NOMO-1 (cell line): ENCODE measurements at regions not wholly inside any gene's neighbourhood (a gene's known extent, or its start where the extent isn't known, plus 50 kb on each side); places are given as distances from the start of the nearest gene placed in this dataset.
"Not testable (repeated sequence)": the region's sequence is repeated elsewhere in the genome, so short reads cannot be mapped to it uniquely, and the experiment has no call there.

Experiments used
- DNase-seq, 2 experiments: peaks; one replicate each; lab custom pipeline; 2025; ENCODE audit not compliant: unreplicated experiment in 2 of 2; lab: John Stamatoyannopoulos, UW

DNA sequence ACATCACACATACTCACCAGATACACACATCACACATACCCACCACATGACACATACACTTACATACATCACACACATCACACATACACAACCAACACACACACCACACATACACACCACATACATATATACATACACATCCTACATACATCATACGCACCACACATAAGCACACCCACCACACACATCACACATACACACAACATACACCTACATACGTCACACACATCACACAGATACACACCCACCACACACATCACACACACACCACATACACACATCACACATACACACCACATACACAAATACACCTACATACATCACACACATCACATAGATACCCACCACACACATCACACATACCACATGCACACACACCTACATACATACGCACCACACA, 158.4 kb downstream of the NDUFA10 start:
- no peak for DNase-seq

DNA sequence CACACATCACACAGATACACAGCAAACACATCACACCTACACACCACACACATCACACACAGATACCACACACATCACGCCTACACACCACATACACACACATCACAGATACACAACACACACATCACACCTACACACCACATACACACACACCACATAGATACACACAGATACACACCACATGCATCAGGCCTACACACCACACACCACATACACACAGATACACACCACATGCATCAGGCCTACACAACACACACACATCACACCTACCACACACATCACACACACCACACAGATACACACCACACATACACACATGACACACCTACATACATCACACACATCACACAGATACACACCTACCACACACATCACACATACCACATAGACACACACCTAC, 158.8 kb downstream of the NDUFA10 start:
- DNase-seq = no peak

- not testable (repeated sequence) for DNase-seq
These were observed 159.3 kb downstream of the NDUFA10 start for GRCh38 chr2:239865856-239866255.

GRCh38 chr2:239865059-239865639, 160.0 kb downstream of the NDUFA10 start:
- no peak for DNase-seq

DNA sequence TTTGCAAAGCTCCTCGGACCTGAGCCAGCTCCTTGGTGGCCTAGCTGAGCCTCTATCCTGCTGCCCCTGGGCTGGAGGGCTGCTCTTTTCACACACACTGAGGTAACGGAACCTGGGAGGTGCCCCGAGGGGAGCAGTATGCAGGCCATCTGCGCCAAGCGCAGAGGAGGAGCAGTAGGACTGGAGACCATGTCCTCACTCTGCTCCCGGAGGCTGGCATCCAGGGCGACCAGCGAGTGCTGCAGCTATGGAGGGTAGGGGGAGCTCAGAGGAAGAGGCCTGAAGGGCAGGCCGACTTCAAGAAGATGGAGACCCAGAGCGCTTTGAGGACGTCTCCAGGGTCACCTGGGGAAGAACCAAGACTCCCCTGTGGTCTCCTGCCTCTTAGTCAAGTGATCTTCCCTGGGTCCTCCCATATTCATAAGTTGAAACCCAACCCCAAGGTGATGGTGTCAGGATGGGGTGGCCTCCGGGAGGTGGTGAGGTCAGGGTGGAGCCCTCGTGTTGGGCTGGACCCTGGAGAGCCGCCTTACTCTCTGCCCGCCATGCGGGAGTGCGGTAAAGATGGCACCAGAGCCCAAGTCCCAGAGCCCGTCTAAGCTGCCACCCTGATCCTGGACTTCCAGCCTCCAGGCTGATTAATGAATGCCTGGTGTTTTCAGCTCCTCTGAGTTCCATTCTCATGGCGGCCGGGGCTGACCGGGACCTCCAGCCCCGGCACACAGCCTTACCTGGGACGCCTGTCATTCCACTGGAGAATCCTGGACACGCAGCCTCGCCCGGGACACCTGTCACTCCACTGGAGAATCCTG, 160.7 kb downstream of the NDUFA10 start:
- no peak for DNase-seq

DNA sequence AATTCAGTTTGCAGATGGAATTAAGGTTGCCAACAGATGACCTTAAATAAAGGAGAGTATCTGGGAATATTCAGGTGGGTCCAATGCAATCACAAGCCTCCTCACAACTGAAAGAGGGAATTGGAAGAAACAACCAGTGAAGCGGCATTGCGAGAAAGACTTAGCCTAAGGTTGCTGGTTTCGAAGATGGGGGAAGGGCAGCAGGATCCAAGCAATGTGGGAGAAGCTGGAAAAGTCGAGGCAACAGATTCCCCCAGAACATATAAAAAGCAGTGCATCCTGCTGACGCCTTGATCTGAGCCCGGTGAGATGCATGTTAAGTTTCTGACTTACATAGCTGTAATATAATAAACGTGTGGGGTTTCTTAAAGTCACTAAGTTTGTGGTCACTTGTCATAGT, 162.5 kb downstream of the NDUFA10 start:
- DNase-seq = no peak

- no peak for DNase-seq
These were observed 167.0 kb downstream of the NDUFA10 start for GRCh38 chr2:239858179-239858578.

DNA sequence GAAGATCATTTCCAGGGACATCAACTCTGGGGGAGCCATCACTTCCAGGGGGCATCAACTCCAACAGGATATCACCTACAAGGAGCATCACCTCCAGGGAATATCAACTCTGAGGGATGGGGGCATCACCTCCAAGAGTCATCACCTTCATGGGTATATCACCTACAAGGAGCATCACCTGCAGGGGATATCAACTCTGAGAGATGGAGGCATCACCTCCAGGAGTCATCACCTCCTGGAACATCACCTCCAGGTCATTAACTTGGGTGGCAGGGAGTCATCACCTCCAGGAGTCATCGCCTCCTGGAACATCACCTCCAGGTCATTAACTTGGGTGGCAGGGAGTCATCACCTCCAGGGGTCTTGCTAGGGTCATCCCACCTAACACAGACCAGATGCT, 167.6 kb downstream of the NDUFA10 start:
- no peak for DNase-seq

GRCh38 chr2:239856620-239857285, 168.4 kb downstream of the NDUFA10 start:
- DNase-seq = no peak

DNA sequence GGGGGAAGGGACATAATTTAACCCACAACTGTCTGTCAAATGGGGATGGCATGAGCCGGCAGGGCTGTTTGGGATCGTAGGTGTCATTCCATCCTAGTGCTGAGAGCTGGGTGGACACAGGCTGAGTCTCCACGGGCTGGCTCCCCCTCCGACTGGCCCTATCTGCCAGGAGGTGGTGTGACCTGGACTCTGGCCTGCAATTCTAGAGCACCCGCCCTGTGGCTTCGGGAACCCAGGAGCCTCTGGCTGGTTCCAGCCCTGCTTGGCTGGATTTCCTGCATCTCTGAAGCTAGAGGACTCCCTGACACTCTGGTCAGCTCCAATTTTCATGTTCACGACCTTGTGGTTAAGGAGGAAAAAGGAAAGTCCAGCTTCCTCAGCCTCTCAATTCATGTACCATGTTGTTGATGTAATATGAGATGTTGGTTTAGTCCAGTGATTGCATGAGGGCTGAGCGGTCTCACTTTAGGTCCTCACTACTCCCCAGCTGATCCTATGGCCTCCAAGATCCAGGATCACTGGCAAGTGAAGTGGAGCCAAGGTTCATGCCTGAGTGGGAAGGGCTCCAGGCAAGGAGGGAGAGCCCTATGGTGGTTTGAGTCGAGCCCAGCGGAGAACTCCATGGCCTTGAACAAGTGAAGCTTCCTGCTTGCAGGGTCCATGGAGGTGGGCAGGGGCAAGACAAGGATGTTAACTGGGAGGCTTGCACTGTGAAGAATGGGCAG, 169.1 kb downstream of the NDUFA10 start:
- DNase-seq = no peak

GRCh38 chr2:239854596-239854995, 170.5 kb downstream of the NDUFA10 start:
- DNase-seq = no peak

DNA sequence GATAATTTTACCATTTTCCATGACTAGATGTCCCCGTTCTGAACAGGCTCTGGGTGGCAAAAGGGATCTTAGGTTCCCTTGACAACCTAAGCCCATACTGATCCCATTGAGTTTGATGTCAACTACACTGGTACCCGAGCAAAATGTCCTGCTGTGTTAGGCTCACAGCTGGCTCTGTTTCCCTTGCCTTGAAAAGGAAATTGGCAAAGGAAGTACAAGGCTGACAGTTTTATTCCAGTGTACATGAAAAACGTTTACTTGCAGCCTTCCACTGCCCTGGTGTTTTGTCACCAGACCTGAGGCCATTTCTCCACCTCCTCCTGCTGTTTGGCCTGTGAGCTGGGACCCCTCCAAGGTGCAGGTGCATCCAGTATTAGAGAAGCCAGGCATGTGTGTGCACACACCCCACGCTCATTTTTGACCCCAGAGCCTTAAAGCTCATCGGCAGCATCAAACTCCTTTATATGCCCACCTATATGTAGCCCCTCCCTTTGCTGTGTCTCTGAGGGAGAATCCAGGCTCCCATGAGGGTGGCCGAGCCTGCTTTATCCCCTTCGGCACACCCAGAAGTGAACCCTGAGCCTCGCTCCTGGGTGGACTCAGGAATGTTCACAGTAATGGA, 171.3 kb downstream of the NDUFA10 start:
- no peak for DNase-seq

DNA sequence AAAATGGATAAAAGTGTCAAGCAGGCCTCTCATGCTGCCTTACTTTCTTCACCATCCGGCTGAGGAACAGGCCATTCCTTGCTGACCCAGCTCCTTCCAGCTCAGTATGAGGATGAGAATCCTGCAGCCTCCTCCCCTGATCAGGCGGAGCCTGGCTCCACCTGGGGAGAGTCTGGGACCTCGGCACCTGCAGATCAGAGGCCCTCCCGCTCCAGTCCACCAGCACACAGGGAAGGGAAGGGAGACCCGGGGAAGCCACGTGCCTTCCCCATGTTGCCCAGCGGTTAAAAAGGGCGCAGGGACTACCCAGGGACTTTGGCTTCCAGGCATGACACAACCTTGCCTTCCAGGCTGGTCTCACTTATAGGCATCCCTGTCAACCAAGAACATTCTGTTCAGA, 172.0 kb downstream of the NDUFA10 start:
- DNase-seq = no peak

- no peak for DNase-seq
These were observed 172.9 kb downstream of the NDUFA10 start for GRCh38 chr2:239852272-239852671.

DNA sequence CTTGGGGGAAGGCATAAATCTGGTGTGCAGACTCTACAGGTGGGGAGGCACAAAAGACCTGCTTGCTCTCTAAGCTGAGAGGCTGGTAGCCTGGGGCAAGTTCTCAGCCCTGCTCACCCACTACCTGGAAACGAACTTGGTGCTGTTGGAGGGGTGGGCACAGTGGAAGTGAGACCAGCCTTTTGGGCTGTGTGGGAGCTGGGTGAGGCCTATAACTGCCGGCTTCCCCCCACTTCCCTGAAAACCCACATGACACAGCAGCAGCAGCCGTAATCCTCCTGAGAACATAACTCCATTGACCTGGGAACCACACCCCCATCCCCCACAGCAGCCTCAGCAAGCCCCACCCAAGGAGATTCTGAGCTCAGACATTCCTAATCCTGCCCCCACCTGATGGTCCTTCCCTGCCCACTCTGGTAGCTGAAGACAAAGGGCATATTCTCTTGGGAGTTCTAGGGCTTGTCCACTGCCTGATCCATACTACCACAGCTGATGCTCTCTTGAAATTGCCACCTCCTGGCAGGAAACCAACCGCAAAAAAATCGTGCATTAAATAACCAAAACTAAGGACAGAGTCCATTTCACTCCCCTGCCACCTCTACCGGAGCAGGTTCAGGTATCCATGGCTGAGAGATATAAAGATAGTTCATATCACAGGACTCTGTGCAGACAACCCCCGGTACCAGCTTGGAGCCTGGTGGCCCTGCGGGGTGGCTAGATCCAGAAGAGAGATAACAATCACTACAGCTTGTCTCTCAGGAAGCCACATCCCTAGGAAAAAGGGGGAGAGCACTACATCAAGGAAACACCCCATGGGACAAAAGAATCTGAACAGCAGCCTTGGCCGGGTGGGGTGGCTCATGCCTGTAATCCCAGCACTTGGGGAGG, 178.1 kb downstream of the NDUFA10 start:
- DNase-seq = no peak

DNA sequence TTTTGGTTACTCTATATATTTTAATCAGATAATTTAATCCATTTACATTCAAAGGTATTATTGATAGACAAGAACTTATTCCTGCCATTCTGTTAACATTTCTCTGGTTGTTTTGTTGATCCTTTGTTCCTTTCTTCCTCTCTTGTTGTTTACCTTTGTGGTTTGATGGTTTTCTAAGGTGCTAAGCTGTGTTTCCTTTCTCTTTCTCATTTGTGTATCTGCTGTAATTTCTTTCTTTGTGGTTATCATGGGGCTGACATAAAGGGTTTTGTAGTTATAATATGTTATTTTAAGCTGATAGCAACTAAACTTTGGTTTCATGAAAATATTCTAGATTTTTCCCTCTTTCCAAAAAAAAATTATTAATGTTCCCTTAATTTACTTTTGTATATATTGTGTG, 179.2 kb downstream of the NDUFA10 start:
- no peak for DNase-seq

- DNase-seq = no peak
These were observed 185.8 kb downstream of the NDUFA10 start for GRCh38 chr2:239839306-239839705.

- no peak for DNase-seq
These were observed 188.9 kb downstream of the NDUFA10 start for GRCh38 chr2:239836021-239836765.

GRCh38 chr2:239835056-239835455, 190.1 kb downstream of the NDUFA10 start:
- DNase-seq = no peak
